PC-9 (cell line): ENCODE measurements at regions not wholly inside any gene's neighbourhood (a gene's known extent, or its start where the extent isn't known, plus 50 kb on each side); places are given as distances from the start of the nearest gene placed in this dataset.

Source experiments
- BruUV-seq: library from RNA; stranded (reverse); fragments of 400-500 nt; replicated peaks from 2 replicates; lab custom pipeline; 2021; lab: Mats Ljungman, UMichigan
- CTCF ChIA-PET: fragments of 300-600 bp; sonication (Branson Sonifier 250); formaldehyde crosslinking; loops from one replicate; lab custom pipeline; 2022; ENCODE audit warnings: antibody characterized with exemption; lab: Charles Lee
- POLR2A ChIA-PET: fragments of 300-600 bp; sonication (Branson Sonifier 250); formaldehyde crosslinking; loops from one replicate; lab custom pipeline; 2022; ENCODE audit warnings: antibody characterized with exemption; ENCODE audit not compliant: unreplicated experiment; lab: Charles Lee
- DNase-seq, 2 experiments: peaks; one replicate each; pipeline versions ENCODE4 v3.0.0 to v3.0.0-alpha.2; 2015 to 2022; ENCODE audit warnings: mixed read lengths in 1 of 2
- H2AFZ ChIP-seq: fragments of 200-600 bp; sonication (generic); 2 replicates; pipeline ENCODE4 v1.8.1; 2017; ENCODE audit warnings: antibody characterized with exemption
- H3F3A ChIP-seq: fragments of 200-600 bp; sonication (generic); 2 replicates; pipeline ENCODE4 v1.8.1; 2017; ENCODE audit warnings: antibody characterized with exemption, mild to moderate bottlenecking, low read depth; ENCODE audit not compliant: insufficient read depth
- H3K27ac ChIP-seq: fragments of 200-600 bp; sonication (generic); 2 replicates; pipeline ENCODE4 v1.6.1; 2016; ENCODE audit warnings: mixed run types
- H3K27me3 ChIP-seq: fragments of 200-600 bp; sonication (generic); 2 replicates; pipeline ENCODE4 v1.6.1; 2016; ENCODE audit warnings: low read depth, mixed run types; ENCODE audit not compliant: insufficient read depth
- H3K36me3 ChIP-seq: fragments of 200-600 bp; sonication (generic); 2 replicates; pipeline ENCODE4 v1.6.1; 2016; ENCODE audit warnings: low read depth, mixed run types
- H3K4me1 ChIP-seq: fragments of 200-600 bp; sonication (generic); replicated peaks from 2 replicates; pipeline ENCODE4 v1.6.1; 2016; ENCODE audit warnings: mixed run types; ENCODE audit not compliant: insufficient read depth
- H3K4me2 ChIP-seq: fragments of 200-600 bp; sonication (generic); 2 replicates; pipeline ENCODE4 v1.6.1; 2017; ENCODE audit warnings: mixed run types
- H3K4me3 ChIP-seq: fragments of 200-600 bp; sonication (generic); 2 replicates; pipeline ENCODE4 v1.6.1; 2016; ENCODE audit warnings: mixed run types
- H3K79me2 ChIP-seq: fragments of 200-600 bp; sonication (generic); 2 replicates; pipeline ENCODE4 v1.6.1; 2017; ENCODE audit warnings: low read depth, mixed run types
- H3K9me2 ChIP-seq: fragments of 200-600 bp; sonication (generic); 2 replicates; pipeline ENCODE4 v1.8.1; 2017; ENCODE audit warnings: mild to moderate bottlenecking; ENCODE audit not compliant: insufficient read depth
- H3K9me3 ChIP-seq: fragments of 200-600 bp; sonication (generic); 2 replicates; pipeline ENCODE4 v1.8.1; 2016; ENCODE audit warnings: low read depth; ENCODE audit not compliant: insufficient read depth
- H4K20me1 ChIP-seq: fragments of 200-600 bp; sonication (generic); 2 replicates; pipeline ENCODE4 v1.8.1; 2017; ENCODE audit not compliant: insufficient read depth
- CTCF ChIP-seq: fragments of 200-600 bp; sonication (generic); conservative IDR thresholded peaks from 2 replicates; pipeline ENCODE4 v1.6.1; 2017; ENCODE audit warnings: mixed run types, antibody characterized with exemption, mild to moderate bottlenecking, moderate library complexity
- EZH2 ChIP-seq: fragments of 200-600 bp; sonication (generic); IDR thresholded peaks from 2 replicates; pipeline ENCODE4 v1.8.0; 2017; ENCODE audit warnings: antibody characterized with exemption, low read depth
- intact Hi-C: fragments of 100-400 bp; cut with micrococcal nuclease; formaldehyde crosslinking; loops from one replicate; pipeline ENCODE4 v1.10.0; 2022; ENCODE audit not compliant: unreplicated experiment

- Histone ChIP-seq H3K27ac (no peak overlapping the region), H3K4me2 (no peak overlapping the region), H4K20me1 (no peaks in the 10 kb centered on the region), H3K4me3 (no peak overlapping the region), H3K9me2 (0 out of 2 replicates have a peak, but pooled peaks cover 3% of the 10 kb centered on the region), H3K4me1 (0 out of 2 replicates have a peak, but pooled peaks cover 7% of the 10 kb centered on the region), H3K9me3 (no peaks in the 10 kb centered on the region), H3K79me2 (no peaks in the 10 kb centered on the region), H2AFZ (no peak overlapping the region), H3K36me3 (no peaks in the 10 kb centered on the region), H3K27me3 (no peaks in the 10 kb centered on the region), H3F3A (no peaks in the 10 kb centered on the region; the same call in 1 of the 2 replicates)
- no peak for DNase-seq
- no TSS peak for BruUV-seq
- ChIA-PET CTCF (no interaction called here), POLR2A (interaction anchor here (0.6 kb wide), 1 partner anchor 1291 kb away, joined by 3 read pairs; no protein-coding TSS in a partner anchor)
- intact Hi-C loops = loop anchor here (10.0 kb wide), 1 partner anchor 287 kb away; no protein-coding TSS in a partner anchor
- TF ChIP-seq CTCF (no peak), EZH2 (no peak)
These were observed 126.8 kb downstream of the SNX5 start for GRCh38 chr20:17841751-17842215.

DNA sequence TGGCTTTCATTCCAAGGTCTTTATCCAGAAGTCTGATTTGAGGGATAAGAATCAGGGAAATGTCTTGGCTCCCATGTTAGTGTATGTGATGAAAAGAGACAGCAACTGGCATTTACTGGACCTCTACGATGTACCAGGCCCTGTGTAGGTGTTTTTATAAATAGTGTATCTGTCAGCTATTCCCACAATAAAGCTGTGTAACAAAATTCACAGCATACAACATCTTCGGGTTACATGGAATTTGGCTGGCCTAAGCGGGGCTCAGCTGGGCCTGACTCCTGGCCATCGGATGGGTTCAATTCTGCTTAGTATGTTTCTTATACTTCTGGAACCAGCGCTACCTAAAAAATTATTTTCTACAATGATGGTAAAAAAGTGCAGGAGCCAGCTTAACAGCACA is 128.2 kb downstream of the SNX5 start:
- Histone ChIP-seq H3F3A (no peaks in the 10 kb centered on the region; the same call in none of the 2 replicates), H2AFZ (no peak overlapping the region), H3K79me2 (no peaks in the 10 kb centered on the region), H3K4me3 (no peak overlapping the region), H3K36me3 (no peaks in the 10 kb centered on the region), H3K9me3 (no peaks in the 10 kb centered on the region), H4K20me1 (no peaks in the 10 kb centered on the region), H3K4me2 (no peak overlapping the region), H3K27me3 (no peaks in the 10 kb centered on the region), H3K9me2 (0 out of 2 replicates have a peak, but pooled peaks cover 3% of the 10 kb centered on the region), H3K4me1 (peaks cover under 1% of the 10 kb centered on the region; the same call in 1 of the 2 replicates), H3K27ac (no peak overlapping the region)
- ChIA-PET CTCF (no interaction called here), POLR2A (no interaction called here)
- intact Hi-C loops = loop anchor here (10.0 kb wide), 1 partner anchor 286 kb away; no protein-coding TSS in a partner anchor
- TF ChIP-seq EZH2 (no peak), CTCF (no peak)
- no peak for DNase-seq
- no TSS peak for BruUV-seq

GRCh38 chr20:17838921-17839320 is 129.7 kb downstream of the SNX5 start:
- intact Hi-C loops = no loop called here
- Histone ChIP-seq H3K4me3 (no peak overlapping the region), H3K27ac (no peak overlapping the region), H3F3A (no peaks in the 10 kb centered on the region; the same call in 1 of the 2 replicates), H3K9me2 (no peaks in the 10 kb centered on the region), H3K9me3 (no peaks in the 10 kb centered on the region), H3K4me2 (no peak overlapping the region), H3K79me2 (no peaks in the 10 kb centered on the region), H3K27me3 (no peaks in the 10 kb centered on the region), H3K36me3 (no peaks in the 10 kb centered on the region), H2AFZ (no peak overlapping the region), H4K20me1 (no peaks in the 10 kb centered on the region), H3K4me1 (peaks cover 8% of the 10 kb centered on the region; the same call in 1 of the 2 replicates)
- POLR2A ChIA-PET = no interaction called here
- TF ChIP-seq EZH2 (no peak), CTCF (no peak)
- no TSS peak for BruUV-seq
- CTCF ChIA-PET = no interaction called here
- no peak for DNase-seq
